Heart left ventricle (tissue), 13 donors: ENCODE measurements at regions not wholly inside any gene's neighbourhood (a gene's known extent, or its start where the extent isn't known, plus 50 kb on each side); places are given as distances from the start of the nearest gene placed in this dataset.

ENCODE experiments used
- CTCF ChIP-seq, 12 donors: fragments of 200-600 bp; sonication (generic) in 4 of 12; IDR thresholded peaks; one replicate each; pipeline versions ENCODE4 v1.5.0 to v1.8.0; 2018 to 2022; ENCODE audit warnings: antibody characterized with exemption in 12 of 12, mild to moderate bottlenecking in 5 of 12
- POLR2A ChIP-seq, 2 donors: fragments of 450-650 bp; IDR thresholded peaks; one replicate each; pipeline ENCODE4 v1.6.1; 2017; ENCODE audit warnings: antibody characterized with exemption in 2 of 2, mild to moderate bottlenecking in 2 of 2, moderate library complexity in 2 of 2
- donor health status: ischemic (EF 13 %, LVEDD 7.1; RV severe dilation, severe dysfunction).
- donor health status: DM: no; HTN: yes; CAD: no.
- donor health status: DM: no; HTN: no; CAD: no.
- donor health status: ischemic (EF 25% LVEDD 6.9; RV normal size, moderate dysfunction).
- donor health status: ischemic (EF 25% LVEDD 5.7; RV mildly dilated, moderate dysfunction).
- donor health status: ischemic (EF 35%, LVEDD 5.7; RV mildly dilated, moderate dysfunction).
- donor health status: nonischemic (EF 11% LVEDD 7.7; RV severe dilation, severe dysfunction).
- donor health status: DM: yes; HTN: yes; CAD: no.
- donor health status: PGD.
- donor health status: ischemic (EF 29% LVEDD 5.4; RV normal size, mild dysfunction).
- donor health status: nonischemic (EF 23%, LVEDD 6.1; RV moderate dilation, normal function).

- no peak for TF ChIP-seq CTCF (IDR thresholded peaks at IDR 0.05)
- TF ChIP-seq POLR2A (IDR thresholded peaks at IDR 0.05), result no peak
These were observed 152.3 kb downstream of the KCNE4 start for GRCh38 chr2:223203971-223204929.
